ENCODE measurements at regions not wholly inside any gene's neighbourhood (a gene's known extent, or its start where the extent isn't known, plus 50 kb on each side); places are given as distances from the start of the nearest gene placed in this dataset.

- ATAC-seq (peak; percentile 56), DNase-seq (ENCODE audit: low spot score) (no peak)
Measured at GRCh38 chr9:95764533-95765319, 110.8 kb upstream of the ERCC6L2 start.

GRCh38 chr9:95763983-95764382 is 111.5 kb upstream of the ERCC6L2 start:
- intact Hi-C loops (cut with DNase I), result no loop called here
- ATAC-seq (no peak), DNase-seq (ENCODE audit: low spot score) (no peak)

More at GRCh38 chr9:95764533-95765319, 110.8 kb upstream of the ERCC6L2 start:
- intact Hi-C loops (cut with DNase I), result no loop called here

- intact Hi-C loops (cut with DNase I), result no loop called here
- no peak for ATAC-seq
Measured at GRCh38 chr9:95763006-95763405, 112.5 kb upstream of the ERCC6L2 start.

GRCh38 chr9:95762322-95762721 is 113.2 kb upstream of the ERCC6L2 start:
- intact Hi-C loops (cut with DNase I), result no loop called here
- no peak for DNase-seq (ENCODE audit: low spot score)
- no peak for ATAC-seq

More at GRCh38 chr9:95763006-95763405, 112.5 kb upstream of the ERCC6L2 start:
- no peak for DNase-seq (ENCODE audit: low spot score)

GRCh38 chr9:95760791-95761190 is 114.7 kb upstream of the ERCC6L2 start:
- DNase-seq (ENCODE audit: low spot score) (no peak), ATAC-seq (no peak)
- intact Hi-C loops (cut with DNase I), result no loop called here

GRCh38 chr9:95757439-95757838 is 118.1 kb upstream of the ERCC6L2 start:
- intact Hi-C loops (cut with DNase I), result no loop called here
- ATAC-seq (peak; percentile 23), DNase-seq (ENCODE audit: low spot score) (no peak)

- intact Hi-C loops (cut with DNase I), result no loop called here
- DNase-seq (ENCODE audit: low spot score) (no peak), ATAC-seq (peak; percentile 85)
Measured at GRCh38 chr9:95756986-95757385, 118.5 kb upstream of the ERCC6L2 start.

GRCh38 chr9:95756101-95756500 is 119.4 kb upstream of the ERCC6L2 start:
- DNase-seq (ENCODE audit: low spot score) (peak; percentile 1), ATAC-seq (no peak)
- intact Hi-C loops (cut with DNase I), result no loop called here

- ATAC-seq (no peak), DNase-seq (ENCODE audit: low spot score) (peak; percentile 36)
- intact Hi-C loops (cut with DNase I), result no loop called here
Measured at GRCh38 chr9:95755421-95755730, 120.1 kb upstream of the ERCC6L2 start.

- intact Hi-C loops (cut with DNase I), result no loop called here
Measured at GRCh38 chr9:95754533-95755420, 120.7 kb upstream of the ERCC6L2 start.

GRCh38 chr9:95753762-95754465 is 121.6 kb upstream of the ERCC6L2 start:
- ATAC-seq (peak; percentile 91), DNase-seq (ENCODE audit: low spot score) (peak; percentile 80)
- intact Hi-C loops (cut with DNase I), result no loop called here

More at GRCh38 chr9:95754533-95755420, 120.7 kb upstream of the ERCC6L2 start:
- ATAC-seq (no peak), DNase-seq (ENCODE audit: low spot score) (peak; percentile 31)

GRCh38 chr9:95752129-95752731 is 123.3 kb upstream of the ERCC6L2 start:
- intact Hi-C loops (cut with DNase I), result no loop called here
- peak; percentile 54 for DNase-seq (ENCODE audit: low spot score)
- no peak for ATAC-seq

GRCh38 chr9:95751520-95751790 is 124.0 kb upstream of the ERCC6L2 start:
- ATAC-seq, result no peak
- intact Hi-C loops (cut with DNase I), result no loop called here

GRCh38 chr9:95750725-95751519 is 124.6 kb upstream of the ERCC6L2 start:
- intact Hi-C loops (cut with DNase I), result no loop called here
- ATAC-seq (no peak), DNase-seq (ENCODE audit: low spot score) (peak; percentile 43)

More at GRCh38 chr9:95751520-95751790, 124.0 kb upstream of the ERCC6L2 start:
- no peak for DNase-seq (ENCODE audit: low spot score)

GRCh38 chr9:95749493-95749892 is 126.0 kb upstream of the ERCC6L2 start:
- DNase-seq (ENCODE audit: low spot score) (no peak), ATAC-seq (no peak)
- intact Hi-C loops (cut with DNase I), result no loop called here

GRCh38 chr9:95746408-95747180 is 128.9 kb upstream of the ERCC6L2 start:
- intact Hi-C loops (cut with DNase I), result no loop called here
- DNase-seq (ENCODE audit: low spot score), result no peak
- ATAC-seq, result peak; percentile 84

GRCh38 chr9:95742821-95743220 is 132.7 kb upstream of the ERCC6L2 start:
- ATAC-seq, result no peak
- intact Hi-C loops (cut with DNase I), result no loop called here

GRCh38 chr9:95741631-95742030 is 133.9 kb upstream of the ERCC6L2 start:
- ATAC-seq (no peak), DNase-seq (ENCODE audit: low spot score) (peak; percentile 28)
- intact Hi-C loops (cut with DNase I), result no loop called here

More at GRCh38 chr9:95742821-95743220, 132.7 kb upstream of the ERCC6L2 start:
- peak; percentile 41 for DNase-seq (ENCODE audit: low spot score)
